ENCODE measurements at regions not wholly inside any gene's neighbourhood (a gene's known extent, or its start where the extent isn't known, plus 50 kb on each side); places are given as distances from the start of the nearest gene placed in this dataset.

GRCh38 chr7:111642373-111642772 is 80.1 kb upstream of the IMMP2L start:
- TF ChIP-seq POLR2A (IDR thresholded peaks at IDR 0.05) (no peak), EP300 (IDR thresholded peaks at IDR 0.05) (no peak), POLR2AphosphoS5 (IDR thresholded peaks at IDR 0.05) (no peak)
- TF ChIP-seq, protein P1, sequence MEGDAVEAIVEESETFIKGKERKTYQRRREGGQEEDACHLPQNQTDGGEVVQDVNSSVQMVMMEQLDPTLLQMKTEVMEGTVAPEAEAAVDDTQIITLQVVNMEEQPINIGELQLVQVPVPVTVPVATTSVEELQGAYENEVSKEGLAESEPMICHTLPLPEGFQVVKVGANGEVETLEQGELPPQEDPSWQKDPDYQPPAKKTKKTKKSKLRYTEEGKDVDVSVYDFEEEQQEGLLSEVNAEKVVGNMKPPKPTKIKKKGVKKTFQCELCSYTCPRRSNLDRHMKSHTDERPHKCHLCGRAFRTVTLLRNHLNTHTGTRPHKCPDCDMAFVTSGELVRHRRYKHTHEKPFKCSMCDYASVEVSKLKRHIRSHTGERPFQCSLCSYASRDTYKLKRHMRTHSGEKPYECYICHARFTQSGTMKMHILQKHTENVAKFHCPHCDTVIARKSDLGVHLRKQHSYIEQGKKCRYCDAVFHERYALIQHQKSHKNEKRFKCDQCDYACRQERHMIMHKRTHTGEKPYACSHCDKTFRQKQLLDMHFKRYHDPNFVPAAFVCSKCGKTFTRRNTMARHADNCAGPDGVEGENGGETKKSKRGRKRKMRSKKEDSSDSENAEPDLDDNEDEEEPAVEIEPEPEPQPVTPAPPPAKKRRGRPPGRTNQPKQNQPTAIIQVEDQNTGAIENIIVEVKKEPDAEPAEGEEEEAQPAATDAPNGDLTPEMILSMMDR (IDR thresholded peaks at IDR 0.05) = no peak
- ATAC-seq (ENCODE audit: low FRiP score in 2 of 2) (no peak), DNase-seq (no peak)
- Histone ChIP-seq H3K27me3 (no peaks in the 10 kb centered on the region), H3K36me3 (no peaks in the 10 kb centered on the region), H3K27ac (no peak overlapping the region), H3K4me1 (no peaks in the 10 kb centered on the region), H3K4me3 (no peak overlapping the region), H3K9me3 (no peaks in the 10 kb centered on the region)
- 60% methylated on average over 3 of the region's 3 CpGs for WGBS, 2 donors

DNA sequence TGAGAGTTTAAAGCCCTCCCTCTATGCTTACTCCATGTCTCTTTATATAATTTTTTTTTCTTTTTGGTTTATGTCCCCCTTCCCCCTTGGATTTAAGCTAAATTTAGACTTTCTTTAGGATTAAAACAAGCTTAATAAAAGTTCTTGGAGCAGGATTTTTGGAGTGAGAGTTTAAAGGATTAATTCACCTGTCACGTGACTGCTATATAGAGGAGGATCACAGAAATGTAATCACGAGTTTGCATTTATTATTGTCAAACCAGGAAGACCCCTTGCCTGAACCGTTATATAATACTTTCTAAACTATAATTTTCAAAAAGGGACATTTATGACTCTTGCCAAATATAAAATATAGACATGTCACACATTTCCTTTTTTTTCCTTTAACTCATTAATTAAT is 78.1 kb upstream of the IMMP2L start:
- Histone ChIP-seq H3K9me3 (no peaks in the 10 kb centered on the region), H3K27ac (no peak overlapping the region), H3K4me1 (no peaks in the 10 kb centered on the region), H3K4me3 (no peak overlapping the region), H3K36me3 (no peaks in the 10 kb centered on the region), H3K27me3 (no peaks in the 10 kb centered on the region)
- TF ChIP-seq, protein P1 (IDR thresholded peaks at IDR 0.05) = no peak
- TF ChIP-seq POLR2A (IDR thresholded peaks at IDR 0.05) (no peak), POLR2AphosphoS5 (IDR thresholded peaks at IDR 0.05) (no peak)
- DNase-seq (no peak), ATAC-seq (ENCODE audit: low FRiP score in 2 of 2) (no peak)
- WGBS, 2 donors = 43 to 48% methylated on average over 3 of the region's 3 CpGs

DNA sequence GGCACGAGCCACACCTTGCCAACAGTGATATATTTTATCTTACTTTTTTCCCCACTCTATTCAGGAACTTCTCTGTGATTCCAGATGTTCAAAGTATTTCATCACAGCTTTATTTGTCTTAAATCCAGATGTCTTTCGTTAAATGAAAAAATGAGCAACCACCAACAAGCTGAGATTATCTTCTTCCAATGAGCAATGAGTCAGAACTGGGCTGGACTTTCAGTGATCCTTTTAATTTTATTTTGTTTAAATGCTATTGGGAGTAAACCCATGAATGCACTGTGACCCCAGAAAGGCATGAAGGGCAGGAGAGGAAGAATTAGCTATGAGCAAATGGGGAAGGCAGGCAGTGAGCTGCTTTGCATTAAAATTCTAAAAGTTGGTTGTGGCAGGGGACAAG is 77.6 kb upstream of the IMMP2L start:
- WGBS, 2 donors = 61 to 78% methylated on average over 2 of the region's 2 CpGs

DNA sequence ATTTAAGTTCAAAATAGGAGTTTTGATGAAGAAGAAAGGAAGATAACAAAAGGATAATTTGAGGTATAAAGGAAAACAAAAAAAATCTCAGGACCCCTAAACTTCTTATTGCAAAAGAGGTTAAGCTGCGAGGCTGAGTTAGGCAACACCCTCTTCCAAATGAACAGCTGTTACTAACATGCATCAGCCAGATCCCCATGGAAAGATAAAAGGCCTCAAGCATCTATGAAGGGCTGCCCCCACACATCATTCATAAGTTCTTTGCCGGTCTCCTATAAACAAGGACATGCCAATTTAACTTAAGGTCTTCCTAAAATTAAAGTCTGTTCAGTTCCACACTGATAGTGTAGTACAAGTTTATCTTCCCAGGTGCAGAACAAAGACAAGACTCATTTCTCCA is 75.8 kb upstream of the IMMP2L start:
- no peak overlapping the region for H3K4me3 ChIP-seq
- 61 to 62% methylated on average over 2 of the region's 2 CpGs for WGBS, 2 donors
- H3K9me3 ChIP-seq = no peaks in the 10 kb centered on the region
- H3K4me1 ChIP-seq = no peaks in the 10 kb centered on the region
- peak in 1 of 2 donors; percentile 34 for ATAC-seq (ENCODE audit: low FRiP score in 2 of 2)
- H3K27me3 ChIP-seq = no peaks in the 10 kb centered on the region
- TF ChIP-seq EP300 (IDR thresholded peaks at IDR 0.05) (no peak), POLR2A (IDR thresholded peaks at IDR 0.05) (no peak), POLR2AphosphoS5 (IDR thresholded peaks at IDR 0.05) (no peak)
- TF ChIP-seq, protein P1 (IDR thresholded peaks at IDR 0.05) = no peak
- no peak overlapping the region for H3K27ac ChIP-seq
- DNase-seq = no peak
- no peaks in the 10 kb centered on the region for H3K36me3 ChIP-seq

More for the DNA sequence above, 77.6 kb upstream of the IMMP2L start:
- H3K4me1 ChIP-seq = no peaks in the 10 kb centered on the region
- no peaks in the 10 kb centered on the region for H3K27me3 ChIP-seq
- H3K9me3 ChIP-seq = no peaks in the 10 kb centered on the region
- no peak for TF ChIP-seq EP300 (IDR thresholded peaks at IDR 0.05)
- ATAC-seq (ENCODE audit: low FRiP score in 2 of 2) = peak in 1 of 2 donors; percentile 85
- H3K27ac ChIP-seq = no peak overlapping the region
- DNase-seq = no peak
- H3K36me3 ChIP-seq = no peaks in the 10 kb centered on the region
- H3K4me3 ChIP-seq = no peak overlapping the region

DNA sequence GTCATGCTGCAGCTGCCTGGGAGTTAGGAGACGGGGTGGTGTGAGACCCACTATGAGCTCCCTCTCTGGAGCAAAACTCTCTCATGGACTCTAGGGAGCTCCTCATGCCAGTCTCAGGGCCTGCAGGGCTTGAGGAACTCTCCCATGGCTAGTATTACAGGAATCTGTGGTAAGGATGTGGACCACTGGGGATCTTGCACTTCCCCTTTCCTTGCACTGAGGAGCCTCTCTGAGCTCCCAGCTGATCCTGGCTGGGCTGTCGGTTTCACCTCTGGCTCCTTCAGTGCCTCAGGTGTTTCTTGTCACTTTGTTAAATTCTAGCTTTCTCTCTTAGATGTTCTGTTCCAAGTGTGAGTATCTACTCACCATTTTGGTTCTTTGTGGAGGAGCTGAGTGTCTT is 71.6 kb upstream of the IMMP2L start:
- no peak for DNase-seq
- 52 to 76% methylated on average over 1 to 2 of the region's 2 CpGs for WGBS, 2 donors
- ATAC-seq (ENCODE audit: low FRiP score in 2 of 2) = peak in 1 of 2 donors; percentile 15

More for the DNA sequence above, 71.6 kb upstream of the IMMP2L start:
- Histone ChIP-seq H3K4me3 (no peak overlapping the region), H3K4me1 (no peaks in the 10 kb centered on the region), H3K27ac (no peak overlapping the region), H3K9me3 (peaks cover 0 to 15% (median 13%) of the 10 kb centered on the region in 4 donors), H3K27me3 (no peaks in the 10 kb centered on the region), H3K36me3 (no peaks in the 10 kb centered on the region)
- TF ChIP-seq, protein P1 (IDR thresholded peaks at IDR 0.05) = no peak
- TF ChIP-seq POLR2A (IDR thresholded peaks at IDR 0.05) = no peak
- TF ChIP-seq EP300 (IDR thresholded peaks at IDR 0.05) = no peak
- TF ChIP-seq POLR2AphosphoS5 (IDR thresholded peaks at IDR 0.05) = no peak
